Lower lobe of right lung (tissue), 2 donors: ENCODE measurements at regions not wholly inside any gene's neighbourhood (a gene's known extent, or its start where the extent isn't known, plus 50 kb on each side); places are given as distances from the start of the nearest gene placed in this dataset.

Experiments used
- ATAC-seq, 2 donors: fragments of 200-7000 bp; cut with Tn5 transposase; one replicate each; pipeline ENCODE4 v1.9.1; 2020 to 2022; ENCODE audit warnings: mild to moderate bottlenecking in 2 of 2, moderate library complexity in 2 of 2
- DNase-seq: peaks from one replicate; pipeline ENCODE4 v3.0.0-alpha.2; 2020
- H3K27ac ChIP-seq: fragments of 200-600 bp; one replicate; pipeline ENCODE4 v1.8.0; 2022
- H3K27me3 ChIP-seq: fragments of 200-600 bp; one replicate; pipeline ENCODE4 v1.8.0; 2022; ENCODE audit warnings: low read depth
- H3K36me3 ChIP-seq: fragments of 200-600 bp; one replicate; pipeline ENCODE4 v1.8.0; 2022; ENCODE audit warnings: mild to moderate bottlenecking
- H3K4me1 ChIP-seq: fragments of 200-600 bp; one replicate; pipeline ENCODE4 v1.8.0; 2022
- H3K4me3 ChIP-seq: fragments of 200-600 bp; one replicate; pipeline ENCODE4 v1.8.0; 2022; ENCODE audit warnings: mild to moderate bottlenecking
- H3K9me3 ChIP-seq: fragments of 200-600 bp; one replicate; pipeline ENCODE4 v1.8.0; 2022
- CTCF ChIP-seq: fragments of 200-600 bp; IDR thresholded peaks from one replicate; pipeline ENCODE4 v1.8.0; 2022; ENCODE audit warnings: antibody characterized with exemption, mild to moderate bottlenecking
- intact Hi-C: fragments of 100-400 bp; cut with DNase I; formaldehyde crosslinking; loops from one replicate; pipeline ENCODE4 v1.11.0; 2022
- donor health status: DM: no; HTN: yes; CAD: no; lungs with severe emphysema.

- Histone ChIP-seq H3K4me1 (no peaks in the 10 kb centered on the region), H3K27me3 (no peaks in the 10 kb centered on the region), H3K27ac (no peak overlapping the region), H3K36me3 (no peaks in the 10 kb centered on the region), H3K9me3 (no peaks in the 10 kb centered on the region), H3K4me3 (no peak overlapping the region)
- intact Hi-C loops: no loop called here
- no peak for TF ChIP-seq CTCF
- DNase-seq (no peak), ATAC-seq (peak in 1 of 2 donors; percentile 11)
These were observed 1651.8 kb downstream of the DPP10 start for GRCh38 chr2:116094196-116094595.

GRCh38 chr2:116095636-116096035 lies 1653.2 kb downstream of the DPP10 start:
- Histone ChIP-seq H3K9me3 (no peaks in the 10 kb centered on the region), H3K27ac (no peak overlapping the region), H3K4me3 (no peak overlapping the region), H3K27me3 (no peaks in the 10 kb centered on the region), H3K4me1 (no peaks in the 10 kb centered on the region), H3K36me3 (no peaks in the 10 kb centered on the region)
- ATAC-seq (no peak), DNase-seq (no peak)
- TF ChIP-seq CTCF: no peak
- intact Hi-C loops: no loop called here

GRCh38 chr2:116098049-116098448 lies 1655.6 kb downstream of the DPP10 start:
- Histone ChIP-seq H3K4me3 (no peak overlapping the region), H3K36me3 (no peaks in the 10 kb centered on the region), H3K27ac (no peak overlapping the region), H3K4me1 (no peaks in the 10 kb centered on the region), H3K9me3 (no peaks in the 10 kb centered on the region), H3K27me3 (no peaks in the 10 kb centered on the region)
- intact Hi-C loops: no loop called here
- no peak for TF ChIP-seq CTCF
- ATAC-seq (no peak), DNase-seq (no peak)

- ATAC-seq (no peak), DNase-seq (no peak)
- no peak for TF ChIP-seq CTCF
- Histone ChIP-seq H3K4me3 (no peak overlapping the region), H3K27me3 (no peaks in the 10 kb centered on the region), H3K9me3 (no peaks in the 10 kb centered on the region), H3K4me1 (no peaks in the 10 kb centered on the region), H3K27ac (no peak overlapping the region), H3K36me3 (no peaks in the 10 kb centered on the region)
- intact Hi-C loops: no loop called here
These were observed 1667.0 kb downstream of the DPP10 start for GRCh38 chr2:116109471-116109870.

- TF ChIP-seq CTCF: no peak
- H3K9me3 ChIP-seq: no peaks in the 10 kb centered on the region
- ATAC-seq (no peak), DNase-seq (no peak)
- H3K4me1 ChIP-seq: no peaks in the 10 kb centered on the region
- H3K36me3 ChIP-seq: no peaks in the 10 kb centered on the region
- H3K27ac ChIP-seq: no peak overlapping the region
- no peaks in the 10 kb centered on the region for H3K27me3 ChIP-seq
- intact Hi-C loops: no loop called here
- no peak overlapping the region for H3K4me3 ChIP-seq
These were observed 1675.4 kb downstream of the DPP10 start for GRCh38 chr2:116117845-116118244.

- Histone ChIP-seq H3K27ac (no peak overlapping the region), H3K4me3 (no peak overlapping the region), H3K9me3 (no peaks in the 10 kb centered on the region), H3K27me3 (no peaks in the 10 kb centered on the region), H3K36me3 (no peaks in the 10 kb centered on the region), H3K4me1 (no peaks in the 10 kb centered on the region)
- ATAC-seq (no peak), DNase-seq (no peak)
- TF ChIP-seq CTCF: no peak
- intact Hi-C loops: no loop called here
These were observed 1681.7 kb upstream of the DDX18 start for GRCh38 chr2:116132833-116133232.
